GM12874 (cell line): ENCODE measurements at regions not wholly inside any gene's neighbourhood (a gene's known extent, or its start where the extent isn't known, plus 50 kb on each side); places are given as distances from the start of the nearest gene placed in this dataset.

Experiments
- TF ChIP-seq, protein P1 (sequence below): IDR thresholded peaks from 2 replicates; pipeline ENCODE4 v1.5.1; 2011; ENCODE audit warnings: low read depth, mild to moderate bottlenecking, control low read depth, low read length, moderate library complexity; ENCODE audit not compliant: insufficient read depth

GRCh38 chr12:20017802-20018201, 350.5 kb upstream of the PDE3A start:
- TF ChIP-seq, protein P1, sequence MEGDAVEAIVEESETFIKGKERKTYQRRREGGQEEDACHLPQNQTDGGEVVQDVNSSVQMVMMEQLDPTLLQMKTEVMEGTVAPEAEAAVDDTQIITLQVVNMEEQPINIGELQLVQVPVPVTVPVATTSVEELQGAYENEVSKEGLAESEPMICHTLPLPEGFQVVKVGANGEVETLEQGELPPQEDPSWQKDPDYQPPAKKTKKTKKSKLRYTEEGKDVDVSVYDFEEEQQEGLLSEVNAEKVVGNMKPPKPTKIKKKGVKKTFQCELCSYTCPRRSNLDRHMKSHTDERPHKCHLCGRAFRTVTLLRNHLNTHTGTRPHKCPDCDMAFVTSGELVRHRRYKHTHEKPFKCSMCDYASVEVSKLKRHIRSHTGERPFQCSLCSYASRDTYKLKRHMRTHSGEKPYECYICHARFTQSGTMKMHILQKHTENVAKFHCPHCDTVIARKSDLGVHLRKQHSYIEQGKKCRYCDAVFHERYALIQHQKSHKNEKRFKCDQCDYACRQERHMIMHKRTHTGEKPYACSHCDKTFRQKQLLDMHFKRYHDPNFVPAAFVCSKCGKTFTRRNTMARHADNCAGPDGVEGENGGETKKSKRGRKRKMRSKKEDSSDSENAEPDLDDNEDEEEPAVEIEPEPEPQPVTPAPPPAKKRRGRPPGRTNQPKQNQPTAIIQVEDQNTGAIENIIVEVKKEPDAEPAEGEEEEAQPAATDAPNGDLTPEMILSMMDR = no peak

DNA sequence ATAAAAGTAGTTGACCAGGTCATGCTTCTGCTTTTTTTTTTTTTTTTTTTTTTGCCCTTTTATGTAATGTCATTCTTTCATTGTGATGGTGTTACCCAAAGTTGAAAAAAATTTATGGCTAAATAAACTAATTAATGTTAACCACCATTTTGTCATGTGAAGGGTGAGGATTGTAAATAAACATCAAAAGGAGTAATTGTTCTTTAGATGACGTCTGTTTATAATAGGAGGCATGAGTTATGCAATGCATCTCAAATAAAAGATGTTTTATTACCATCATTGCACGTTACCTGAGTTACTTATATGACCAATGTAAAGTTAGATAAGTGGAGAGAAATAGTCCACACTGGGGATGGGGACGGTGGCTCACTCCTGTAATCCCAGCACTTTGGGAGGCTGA, 349.9 kb upstream of the PDE3A start:
- TF ChIP-seq, protein P1 = no peak

DNA sequence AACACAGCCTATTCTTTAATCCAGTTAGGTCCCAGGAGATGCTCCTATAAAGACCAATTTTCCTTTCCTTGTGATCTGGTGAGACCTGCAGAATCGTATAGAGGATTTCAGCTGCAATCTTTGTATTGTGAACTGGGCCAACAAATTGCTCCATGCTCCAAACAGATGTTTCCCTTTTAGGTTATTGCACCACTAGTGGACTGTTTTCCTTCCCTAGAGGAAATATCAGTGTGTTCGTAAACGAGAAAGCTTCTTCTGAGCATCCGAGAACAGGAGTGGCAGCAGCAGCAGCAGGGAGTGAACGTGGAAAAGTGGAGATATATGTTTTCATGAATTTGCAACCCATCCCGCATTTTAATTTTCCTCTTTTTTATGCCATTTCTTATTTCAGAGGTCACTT, 344.1 kb upstream of the PDE3A start:
- TF ChIP-seq, protein P1 = no peak

GRCh38 chr12:20028033-20028432, 340.3 kb upstream of the PDE3A start:
- TF ChIP-seq, protein P1 = no peak

GRCh38 chr12:20030826-20031225, 337.5 kb upstream of the PDE3A start:
- TF ChIP-seq, protein P1 = no peak

DNA sequence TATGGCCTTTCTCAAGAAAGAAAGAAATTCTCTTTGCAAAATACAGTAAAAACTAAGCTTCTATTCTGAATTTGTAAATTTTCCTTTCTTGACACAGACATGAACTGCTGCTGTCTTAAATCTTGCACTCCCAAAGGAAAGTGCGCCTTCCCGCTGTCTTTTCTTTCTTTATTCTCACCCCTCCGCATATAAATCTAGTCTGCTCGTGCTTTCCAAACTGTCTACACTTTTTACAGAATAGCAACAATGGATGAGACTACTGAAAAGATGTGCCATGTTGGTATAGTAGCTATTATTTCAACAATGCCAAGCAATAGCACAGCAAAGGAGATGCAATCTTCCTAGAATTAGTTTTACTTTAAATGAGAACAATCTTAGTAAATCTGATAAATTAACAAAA, 328.8 kb upstream of the PDE3A start:
- TF ChIP-seq, protein P1 = no peak

DNA sequence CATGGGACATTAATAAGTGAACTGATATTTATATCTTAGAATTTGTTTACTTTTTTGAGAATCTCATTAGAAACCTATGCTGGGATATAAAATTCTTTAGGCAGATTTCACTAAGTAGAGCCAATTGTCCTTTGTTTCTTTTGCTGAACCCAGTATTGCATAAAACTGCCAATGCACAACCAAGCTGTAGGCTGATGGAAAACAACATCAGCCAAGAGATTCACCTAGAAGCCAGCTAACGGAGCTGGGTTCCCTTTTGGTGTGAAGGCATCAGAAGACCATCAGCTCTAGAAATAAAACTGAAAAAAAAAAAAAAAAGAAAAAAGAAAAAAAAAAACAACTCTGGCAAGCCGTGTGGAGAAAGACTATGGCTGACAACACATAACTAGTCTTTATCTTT, 328.2 kb upstream of the PDE3A start:
- TF ChIP-seq, protein P1 = no peak

GRCh38 chr12:20040831-20041230, 327.5 kb upstream of the PDE3A start:
- TF ChIP-seq, protein P1 = no peak
